H1 (cell line): ENCODE measurements at regions not wholly inside any gene's neighbourhood (a gene's known extent, or its start where the extent isn't known, plus 50 kb on each side); places are given as distances from the start of the nearest gene placed in this dataset.

Source experiments
- CEBPB ChIP-seq: IDR thresholded peaks from 2 replicates; pipeline ENCODE4 v1.6.1; 2012; ENCODE audit warnings: low read depth, low read length
- JUND ChIP-seq: IDR thresholded peaks from 2 replicates; pipeline ENCODE4 v1.6.1; 2011; ENCODE audit warnings: mild to moderate bottlenecking, improper control_type of control experiment, low read length

DNA sequence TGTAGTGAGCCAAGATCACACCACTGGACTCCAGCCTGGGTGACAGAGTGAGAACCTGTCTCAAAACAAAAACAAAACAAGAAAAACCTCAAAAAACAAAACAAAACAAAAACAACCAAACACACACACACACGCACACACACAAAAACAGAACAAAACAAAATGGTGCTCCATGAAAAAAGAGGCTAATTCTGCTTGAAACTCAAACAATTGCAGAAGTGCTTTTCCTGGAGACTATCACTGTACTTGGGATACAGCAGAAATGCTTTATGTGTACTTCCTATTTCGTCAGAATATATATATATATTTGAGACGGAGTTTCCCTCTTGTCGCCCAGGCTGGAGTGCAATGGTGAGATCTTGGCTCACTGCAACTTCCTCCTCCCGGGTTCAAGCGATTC, 49.9 kb upstream of the HSPA9 start:
- no peak for TF ChIP-seq CEBPB
- no peak for TF ChIP-seq JUND
